ENCODE measurements at regions not wholly inside any gene's neighbourhood (a gene's known extent, or its start where the extent isn't known, plus 50 kb on each side); places are given as distances from the start of the nearest gene placed in this dataset.

- TF ChIP-seq YY1 (IDR thresholded peaks at IDR 0.05; ENCODE audit: low read depth) (no peak), CREB1 (IDR thresholded peaks at IDR 0.05; ENCODE audit: low read depth) (no peak), REST (IDR thresholded peaks at IDR 0.05; ENCODE audit: low read depth) (no peak), NFIC (IDR thresholded peaks at IDR 0.05) (no peak), EP300 (IDR thresholded peaks at IDR 0.05; ENCODE audit: borderline replicate concordance) (no peak), MAX (IDR thresholded peaks at IDR 0.05) (no peak)
These were observed 154.8 kb upstream of the TNRC6C start for GRCh38 chr17:77803726-77804125.

Data from Ishikawa (cell line).